Right lobe of liver (tissue), 4 donors: ENCODE measurements at regions not wholly inside any gene's neighbourhood (a gene's known extent, or its start where the extent isn't known, plus 50 kb on each side); places are given as distances from the start of the nearest gene placed in this dataset.

Experiments used
- POLR2A ChIP-seq: fragments of 450-650 bp; IDR thresholded peaks from one replicate; pipeline ENCODE4 v1.6.1; 2017; ENCODE audit warnings: antibody characterized with exemption, mild to moderate bottlenecking
- TF ChIP-seq, protein P1 (sequence below), 4 donors: fragments of 200-600 bp in 3 of 4; fragments of 450-650 bp in 1 of 4; IDR thresholded peaks; one replicate each; pipeline versions ENCODE4 v1.5.1 to v1.8.0; 2016 to 2022; ENCODE audit warnings: antibody characterized with exemption in 4 of 4, mild to moderate bottlenecking in 2 of 4
- donor health status: DM: no; HTN: no; CAD: no.
- donor health status: DM: no; HTN: no; CAD: no.
- donor health status: DM: no; HTN: yes; CAD: no.

GRCh38 chr1:101139821-101140718 is 96.7 kb upstream of the S1PR1 start:
- TF ChIP-seq, protein P1, sequence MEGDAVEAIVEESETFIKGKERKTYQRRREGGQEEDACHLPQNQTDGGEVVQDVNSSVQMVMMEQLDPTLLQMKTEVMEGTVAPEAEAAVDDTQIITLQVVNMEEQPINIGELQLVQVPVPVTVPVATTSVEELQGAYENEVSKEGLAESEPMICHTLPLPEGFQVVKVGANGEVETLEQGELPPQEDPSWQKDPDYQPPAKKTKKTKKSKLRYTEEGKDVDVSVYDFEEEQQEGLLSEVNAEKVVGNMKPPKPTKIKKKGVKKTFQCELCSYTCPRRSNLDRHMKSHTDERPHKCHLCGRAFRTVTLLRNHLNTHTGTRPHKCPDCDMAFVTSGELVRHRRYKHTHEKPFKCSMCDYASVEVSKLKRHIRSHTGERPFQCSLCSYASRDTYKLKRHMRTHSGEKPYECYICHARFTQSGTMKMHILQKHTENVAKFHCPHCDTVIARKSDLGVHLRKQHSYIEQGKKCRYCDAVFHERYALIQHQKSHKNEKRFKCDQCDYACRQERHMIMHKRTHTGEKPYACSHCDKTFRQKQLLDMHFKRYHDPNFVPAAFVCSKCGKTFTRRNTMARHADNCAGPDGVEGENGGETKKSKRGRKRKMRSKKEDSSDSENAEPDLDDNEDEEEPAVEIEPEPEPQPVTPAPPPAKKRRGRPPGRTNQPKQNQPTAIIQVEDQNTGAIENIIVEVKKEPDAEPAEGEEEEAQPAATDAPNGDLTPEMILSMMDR (IDR thresholded peaks at IDR 0.05) = no peak
- no peak for TF ChIP-seq POLR2A
